ENCODE measurements at regions not wholly inside any gene's neighbourhood (a gene's known extent, or its start where the extent isn't known, plus 50 kb on each side); places are given as distances from the start of the nearest gene placed in this dataset.

GRCh38 chr22:26847816-26848215 is 190.4 kb downstream of the MIAT start:
- DNase-seq: no peak

GRCh38 chr22:26848244-26848920 is 191.0 kb downstream of the MIAT start:
- DNase-seq: no peak

GRCh38 chr22:26849575-26849974 is 192.2 kb downstream of the MIAT start:
- DNase-seq: no peak

GRCh38 chr22:26851125-26851524 is 193.7 kb downstream of the MIAT start:
- DNase-seq: no peak

GRCh38 chr22:26852176-26852575 is 194.8 kb downstream of the MIAT start:
- DNase-seq: no peak

GRCh38 chr22:26853071-26853470 is 195.7 kb downstream of the MIAT start:
- DNase-seq: no peak

- no peak for DNase-seq
Measured at GRCh38 chr22:26853495-26853894, 196.1 kb downstream of the MIAT start.

- DNase-seq: no peak
Measured at GRCh38 chr22:26857169-26857568, 199.8 kb downstream of the MIAT start.

- no peak for DNase-seq
Measured at GRCh38 chr22:26860301-26860700, 202.9 kb downstream of the MIAT start.

- DNase-seq: no peak
Measured at GRCh38 chr22:26865021-26865420, 207.6 kb downstream of the MIAT start.

GRCh38 chr22:26883393-26883792 is 226.0 kb downstream of the MIAT start:
- no peak for DNase-seq

GRCh38 chr22:26884921-26885320 is 227.5 kb downstream of the MIAT start:
- DNase-seq: no peak

GRCh38 chr22:26885441-26886261 is 228.3 kb downstream of the MIAT start:
- no peak for DNase-seq

- DNase-seq: no peak
Measured at GRCh38 chr22:26887456-26887855, 230.1 kb downstream of the MIAT start.

GRCh38 chr22:26887916-26888315 is 230.5 kb downstream of the MIAT start:
- DNase-seq: no peak

GRCh38 chr22:26888887-26889286 is 231.5 kb downstream of the MIAT start:
- no peak for DNase-seq

- DNase-seq: no peak
Measured at GRCh38 chr22:26889802-26890201, 232.4 kb downstream of the MIAT start.

- no peak for DNase-seq
Measured at GRCh38 chr22:26890870-26891269, 233.5 kb downstream of the MIAT start.

- no peak for DNase-seq
Measured at GRCh38 chr22:26891429-26891828, 234.0 kb downstream of the MIAT start.

- no peak for DNase-seq
Measured at GRCh38 chr22:26892166-26893041, 235.0 kb downstream of the MIAT start.

- no peak for DNase-seq
Measured at GRCh38 chr22:26893173-26894110, 236.1 kb downstream of the MIAT start.

- no peak for DNase-seq
Measured at GRCh38 chr22:26894362-26894761, 237.0 kb downstream of the MIAT start.

Measured in stimulated activated CD4-positive, alpha-beta T cell treated with anti-CD3 and anti-CD28 coated beads, Interleukin-12 subunit alpha, Interleukin-12 subunit beta, amount 100 ng/mL, for 4 hours (primary cell).